Aorta (tissue), 5 donors: ENCODE measurements at regions not wholly inside any gene's neighbourhood (a gene's known extent, or its start where the extent isn't known, plus 50 kb on each side); places are given as distances from the start of the nearest gene placed in this dataset.

Experiments used
- ATAC-seq: fragments of 200-7000 bp; cut with Tn5 transposase; one replicate; pipeline ENCODE4 v1.9.1; 2022; ENCODE audit warnings: moderate library complexity; ENCODE audit not compliant: low FRiP score
- DNase-seq, 2 donors: peaks; one replicate each; pipeline ENCODE4 v3.0.0-alpha.2; 2020
- H3K27ac ChIP-seq, 2 donors: one replicate each; pipeline ENCODE4 v1.5.1; 2013; ENCODE audit warnings: low read length in 2 of 2, mild to moderate bottlenecking in 2 of 2, moderate library complexity in 2 of 2, control low read depth in 1 of 2, inconsistent platforms in 1 of 2, low read depth in 1 of 2
- H3K27me3 ChIP-seq, 2 donors: one replicate each; pipeline ENCODE4 v1.6.1; 2013; ENCODE audit warnings: control low read depth in 1 of 2, low read length in 1 of 2, mild to moderate bottlenecking in 1 of 2, moderate library complexity in 1 of 2; ENCODE audit not compliant: insufficient read depth in 2 of 2, control insufficient read depth in 1 of 2
- H3K36me3 ChIP-seq, 2 donors: one replicate each; pipeline ENCODE4 v1.6.1; 2013; ENCODE audit warnings: control low read depth in 1 of 2, low read length in 1 of 2, mild to moderate bottlenecking in 1 of 2; ENCODE audit not compliant: insufficient read depth in 2 of 2, control insufficient read depth in 1 of 2
- H3K4me1 ChIP-seq, 2 donors: one replicate each; pipeline ENCODE4 v1.6.1; 2013; ENCODE audit warnings: low read length in 2 of 2, control low read depth in 1 of 2, mild to moderate bottlenecking in 1 of 2, moderate library complexity in 1 of 2; ENCODE audit not compliant: insufficient read depth in 2 of 2, control insufficient read depth in 1 of 2
- H3K4me3 ChIP-seq, 2 donors: one replicate each; pipeline ENCODE4 v1.5.1; 2013; ENCODE audit warnings: low read length in 2 of 2, control low read depth in 1 of 2, mild to moderate bottlenecking in 1 of 2
- H3K9me3 ChIP-seq: one replicate; pipeline ENCODE4 v1.6.1; 2013; ENCODE audit warnings: mild to moderate bottlenecking, low read length; ENCODE audit not compliant: control insufficient read depth
- WGBS, 2 donors: extraction: QIAGEN DNeasy Blood & Tissue Kit; methylation state at CpG; one replicate each; pipeline ENCODE4 v1.1.7; 2013; 5-methylcytosine and 5-hydroxymethylcytosine counted together
- intact Hi-C, 2 donors: fragments of 100-400 bp; cut with DNase I; formaldehyde crosslinking; loops; one replicate each; pipeline versions ENCODE4 v1.14.2 to v1.15.0; 2022
- donor health status: healthy with polysubstance abuse.
- donor health status: Bipolar disorder and iron deficiency.
- donor health status: DM: no; HTN: no; CAD: no.
- donor health status: DM: no; HTN: no; CAD: no.
- donor health status: DM: yes; HTN: yes; CAD: no.

DNA sequence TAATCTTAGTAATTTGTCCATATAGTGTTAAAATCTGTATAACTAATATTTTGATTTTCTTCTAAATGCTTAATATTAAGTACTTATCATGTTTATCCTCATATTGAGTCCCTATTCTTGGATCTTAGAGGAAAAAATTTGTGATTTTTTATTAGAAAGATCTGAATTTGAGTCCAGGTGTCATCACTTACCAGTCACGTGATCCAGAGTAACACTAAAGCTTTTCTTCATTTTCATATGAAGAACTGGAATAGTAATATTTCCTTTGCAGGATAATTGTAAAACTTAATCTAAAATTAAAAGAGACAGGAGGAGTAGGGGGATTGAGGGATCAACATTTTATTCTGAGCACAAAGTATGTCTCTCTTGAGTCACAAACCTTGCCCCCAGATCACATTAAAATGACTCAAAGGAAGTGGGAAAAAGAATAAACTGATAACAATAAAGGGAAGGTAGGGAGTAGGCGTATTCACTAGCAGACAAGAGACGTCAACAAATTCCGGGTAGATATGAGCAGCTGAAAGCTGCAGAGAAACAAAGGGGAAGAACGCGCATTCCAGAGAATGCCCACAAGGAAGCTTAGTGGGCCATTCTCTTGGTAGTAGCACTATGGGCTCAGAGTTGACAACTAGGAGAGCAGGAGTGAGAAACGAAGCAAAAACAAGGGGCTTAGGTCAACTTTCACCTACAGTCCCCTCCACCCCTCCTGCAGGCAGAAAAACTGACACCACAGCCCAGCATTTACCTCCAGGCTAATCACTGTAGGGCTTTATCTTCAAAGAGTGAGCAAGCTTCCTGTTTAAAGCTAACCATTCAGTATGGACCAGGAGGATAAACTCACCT lies 123.1 kb downstream of the SPRY2 start:
- H3K36me3 ChIP-seq = no peaks in the 10 kb centered on the region
- WGBS, 2 donors = 75 to 86% methylated on average over 7 of the region's 7 CpGs
- no peaks in the 10 kb centered on the region for H3K27me3 ChIP-seq
- H3K27ac ChIP-seq = no peak overlapping the region
- DNase-seq = no peak
- intact Hi-C loops = no loop called here
- H3K4me1 ChIP-seq = no peaks in the 10 kb centered on the region
- no peak overlapping the region for H3K4me3 ChIP-seq
- no peak for ATAC-seq
- H3K9me3 ChIP-seq = no peaks in the 10 kb centered on the region

DNA sequence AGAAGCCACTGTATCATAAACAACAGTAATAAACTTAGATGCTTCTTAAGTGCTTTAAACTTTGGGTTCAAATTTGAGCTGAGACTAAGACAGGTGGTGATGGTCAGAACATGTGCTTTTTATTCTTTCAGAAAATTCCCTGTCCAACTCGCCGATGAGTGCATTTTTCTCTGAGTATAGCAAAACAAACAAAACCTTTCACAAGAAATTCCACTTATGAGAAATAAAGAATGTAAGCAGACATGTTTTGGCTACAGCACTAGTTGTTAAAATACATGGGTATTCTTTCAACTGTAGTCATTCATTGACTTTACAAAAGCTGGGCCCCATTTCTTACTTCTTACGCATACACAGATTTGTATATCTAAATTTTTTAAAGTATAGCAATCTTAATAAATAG lies 125.6 kb downstream of the SPRY2 start:
- H3K4me1 ChIP-seq = no peaks in the 10 kb centered on the region
- intact Hi-C loops = no loop called here
- H3K36me3 ChIP-seq = no peaks in the 10 kb centered on the region
- H3K4me3 ChIP-seq = no peak overlapping the region
- ATAC-seq = no peak
- H3K9me3 ChIP-seq = no peaks in the 10 kb centered on the region
- no peaks in the 10 kb centered on the region for H3K27me3 ChIP-seq
- no peak overlapping the region for H3K27ac ChIP-seq
- DNase-seq = no peak
- WGBS, 2 donors = 35% methylated on average over 3 of the region's 3 CpGs

DNA sequence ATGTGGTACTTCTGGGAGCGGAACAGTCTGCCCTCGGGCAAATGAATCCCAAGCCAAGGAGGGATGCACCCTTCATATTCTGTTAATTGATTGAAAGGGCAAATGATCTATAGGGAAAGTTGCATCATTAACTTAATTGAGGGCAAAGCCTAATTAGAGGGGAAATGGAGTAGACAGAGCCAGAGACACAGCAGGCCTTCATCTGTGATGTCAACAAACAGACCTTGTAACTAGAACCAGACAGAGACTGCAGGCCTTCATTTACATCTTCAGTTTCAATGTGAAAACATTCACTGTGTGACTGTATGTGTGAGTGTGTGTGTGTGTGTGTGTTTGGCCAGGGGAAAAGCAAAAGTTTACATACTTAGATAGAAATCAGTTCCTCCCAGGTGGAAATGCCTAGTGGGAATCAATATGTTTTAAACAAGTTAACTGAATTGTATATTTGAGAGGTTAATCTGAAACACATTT lies 126.4 kb downstream of the SPRY2 start:
- no peaks in the 10 kb centered on the region for H3K36me3 ChIP-seq
- H3K4me3 ChIP-seq = no peak overlapping the region
- DNase-seq (no peak), ATAC-seq (no peak)
- H3K9me3 ChIP-seq = no peaks in the 10 kb centered on the region
- no peaks in the 10 kb centered on the region for H3K4me1 ChIP-seq
- H3K27me3 ChIP-seq = no peaks in the 10 kb centered on the region
- intact Hi-C loops = no loop called here
- no peak overlapping the region for H3K27ac ChIP-seq
- WGBS, 2 donors = 93 to 94% methylated on average over 2 of the region's 2 CpGs

DNA sequence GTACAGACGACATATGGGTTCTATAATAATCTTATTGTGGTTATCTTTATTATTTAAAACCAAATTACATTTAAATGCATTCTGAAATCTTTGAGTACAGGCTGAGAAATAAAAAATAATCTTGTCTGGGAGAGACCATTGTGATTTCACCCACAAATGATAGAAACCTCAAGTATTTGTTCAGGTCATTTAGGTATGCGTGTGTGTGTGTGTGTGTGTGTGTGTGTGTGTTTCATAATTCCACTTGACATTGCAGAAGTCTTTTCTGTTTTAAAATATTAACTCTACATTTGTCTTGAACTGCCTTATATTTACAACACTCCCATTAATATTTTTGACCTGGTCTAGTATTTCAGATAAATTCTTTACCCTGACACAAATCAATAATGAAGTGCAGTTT lies 126.9 kb downstream of the SPRY2 start:
- no peaks in the 10 kb centered on the region for H3K27me3 ChIP-seq
- H3K36me3 ChIP-seq = no peaks in the 10 kb centered on the region
- DNase-seq (no peak), ATAC-seq (no peak)
- H3K27ac ChIP-seq = no peak overlapping the region
- 64 to 74% methylated on average over 2 of the region's 2 CpGs for WGBS, 2 donors
- no peak overlapping the region for H3K4me3 ChIP-seq
- no peaks in the 10 kb centered on the region for H3K4me1 ChIP-seq
- no peaks in the 10 kb centered on the region for H3K9me3 ChIP-seq
- intact Hi-C loops = no loop called here

DNA sequence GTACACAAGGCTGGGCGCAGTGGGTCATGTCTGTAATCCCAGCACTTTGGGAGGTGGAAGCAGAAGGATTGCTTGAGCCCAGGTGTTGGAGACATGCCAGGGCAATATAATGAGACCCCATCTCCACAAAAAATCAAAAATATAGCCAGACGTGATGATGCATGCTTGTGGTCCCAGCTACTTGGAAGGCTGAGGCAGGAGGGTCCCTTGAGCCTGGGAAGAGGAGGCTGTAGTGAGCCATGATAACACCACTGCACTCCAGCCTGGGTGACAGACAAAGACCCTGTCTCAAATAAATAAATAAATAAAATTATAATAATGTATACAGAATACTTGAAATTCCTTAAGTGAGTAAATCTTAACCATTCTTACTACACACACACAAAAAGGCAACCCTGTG lies 127.7 kb downstream of the SPRY2 start:
- 94 to 98% methylated on average over 2 of the region's 2 CpGs for WGBS, 2 donors
- ATAC-seq (no peak), DNase-seq (no peak)
- Histone ChIP-seq H3K27ac (no peak overlapping the region), H3K4me1 (no peaks in the 10 kb centered on the region), H3K9me3 (no peaks in the 10 kb centered on the region), H3K4me3 (no peak overlapping the region), H3K27me3 (no peaks in the 10 kb centered on the region), H3K36me3 (no peaks in the 10 kb centered on the region)
- intact Hi-C loops = no loop called here

DNA sequence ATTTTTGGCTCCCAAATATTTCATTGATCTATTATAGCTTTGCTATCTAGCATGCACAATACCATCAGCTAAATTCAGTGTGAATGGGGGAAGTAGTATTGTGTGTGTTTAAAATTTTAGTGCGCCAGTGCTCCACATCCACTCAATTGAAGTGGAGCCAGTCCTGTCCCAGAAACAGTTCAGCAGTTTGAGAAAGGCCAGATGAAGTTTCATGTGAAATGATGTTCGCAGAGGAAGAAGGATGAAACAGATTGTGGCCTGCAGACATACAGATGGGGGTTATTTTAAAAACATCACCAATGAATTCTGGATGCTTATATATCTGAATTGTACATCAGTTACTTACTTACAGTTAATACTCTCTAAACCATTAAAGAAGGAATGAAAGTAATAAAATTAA lies 129.4 kb downstream of the SPRY2 start:
- intact Hi-C loops = no loop called here
- ATAC-seq = no peak
- 90 to 100% methylated on average over 2 of the region's 2 CpGs for WGBS, 2 donors
- no peak overlapping the region for H3K4me3 ChIP-seq
- no peaks in the 10 kb centered on the region for H3K9me3 ChIP-seq
- H3K27me3 ChIP-seq = no peaks in the 10 kb centered on the region
- no peaks in the 10 kb centered on the region for H3K36me3 ChIP-seq
- DNase-seq = no peak
- no peaks in the 10 kb centered on the region for H3K4me1 ChIP-seq
- H3K27ac ChIP-seq = no peak overlapping the region

DNA sequence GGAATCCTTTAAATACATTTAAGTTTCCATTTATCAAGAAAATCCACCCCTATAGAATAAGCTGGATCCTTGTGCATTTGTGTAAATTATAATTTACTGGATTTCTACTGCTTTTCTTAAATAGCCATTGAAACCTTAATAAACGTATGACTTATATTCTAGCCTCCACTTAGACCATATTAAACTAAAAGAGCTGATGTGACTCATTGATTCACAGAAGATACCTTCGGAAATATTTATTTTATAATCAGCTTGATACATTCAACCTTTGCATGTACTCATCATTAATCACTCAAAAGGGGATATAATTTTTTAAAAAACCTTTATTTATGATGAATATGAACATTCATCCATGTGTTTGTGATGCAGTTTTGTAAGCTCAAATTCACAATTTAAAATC lies 136.3 kb downstream of the SPRY2 start:
- ATAC-seq (no peak), DNase-seq (no peak)
- Histone ChIP-seq H3K27me3 (no peaks in the 10 kb centered on the region), H3K9me3 (no peaks in the 10 kb centered on the region), H3K27ac (no peak overlapping the region), H3K4me1 (no peaks in the 10 kb centered on the region), H3K4me3 (no peak overlapping the region), H3K36me3 (no peaks in the 10 kb centered on the region)
- 90 to 92% methylated on average over 2 of the region's 2 CpGs for WGBS, 2 donors
- intact Hi-C loops = no loop called here

DNA sequence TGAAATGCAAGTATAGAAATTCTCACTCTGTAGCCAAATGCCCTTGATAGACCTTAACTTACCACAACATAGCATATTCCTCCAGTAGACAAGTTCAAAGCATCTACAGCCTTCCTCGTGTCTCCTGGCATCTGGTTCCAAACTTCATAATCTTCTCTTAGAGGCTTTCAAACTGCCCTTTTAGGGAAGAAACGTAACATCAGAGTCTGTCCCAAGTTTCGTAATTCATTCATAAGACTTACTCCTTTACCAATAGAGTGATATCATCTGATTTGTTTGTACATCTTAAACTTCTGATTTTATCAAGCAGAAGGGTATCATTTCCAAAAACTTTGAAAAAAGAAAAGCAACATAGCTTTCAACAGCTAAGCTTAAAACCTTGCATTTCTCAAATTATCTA lies 137.4 kb downstream of the SPRY2 start:
- H3K4me1 ChIP-seq = no peaks in the 10 kb centered on the region
- WGBS, 2 donors = 84 to 86% methylated on average over 3 of the region's 3 CpGs
- H3K4me3 ChIP-seq = no peak overlapping the region
- no peak overlapping the region for H3K27ac ChIP-seq
- H3K9me3 ChIP-seq = no peaks in the 10 kb centered on the region
- no peaks in the 10 kb centered on the region for H3K27me3 ChIP-seq
- ATAC-seq (no peak), DNase-seq (no peak)
- no peaks in the 10 kb centered on the region for H3K36me3 ChIP-seq
- intact Hi-C loops = no loop called here

DNA sequence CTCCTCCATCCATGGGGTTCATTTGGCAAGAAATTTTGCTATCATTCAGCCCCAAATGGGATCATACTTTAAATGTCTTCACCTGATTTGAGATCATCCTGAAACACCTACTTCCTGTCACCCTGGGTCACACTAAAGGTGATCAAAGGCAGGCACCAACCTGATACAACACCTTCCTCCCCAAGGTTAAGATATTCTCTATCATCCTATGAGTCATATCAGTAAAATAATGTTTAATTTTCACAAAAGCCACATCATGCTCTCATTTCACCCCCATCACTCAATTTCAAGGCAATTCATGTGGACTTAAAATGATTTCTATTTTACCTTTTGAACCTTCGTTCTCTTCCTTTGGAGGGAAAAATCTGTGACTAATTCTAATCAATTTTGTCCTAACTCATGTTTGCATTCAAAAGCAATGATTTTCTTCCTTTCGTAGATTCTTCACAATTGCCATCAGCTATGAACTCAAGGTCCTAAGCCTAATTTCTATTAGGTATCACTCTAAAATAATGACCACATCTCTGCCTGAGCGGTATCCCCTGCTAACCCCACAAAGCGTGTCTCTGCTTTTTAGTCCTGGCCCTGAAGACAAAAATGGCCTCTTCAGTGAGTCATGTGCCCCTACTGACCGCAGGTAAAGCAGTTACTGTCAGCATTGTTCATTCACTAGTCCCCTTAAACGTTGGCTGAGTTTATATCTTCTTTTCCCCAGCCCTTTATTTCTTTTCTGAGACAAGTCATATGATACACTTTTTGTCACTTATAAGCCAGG lies 139.0 kb downstream of the SPRY2 start:
- H3K4me1 ChIP-seq = no peaks in the 10 kb centered on the region
- intact Hi-C loops = no loop called here
- no peak overlapping the region for H3K27ac ChIP-seq
- no peak for DNase-seq
- H3K36me3 ChIP-seq = no peaks in the 10 kb centered on the region
- no peaks in the 10 kb centered on the region for H3K27me3 ChIP-seq
- no peak overlapping the region for H3K4me3 ChIP-seq
- H3K9me3 ChIP-seq = no peaks in the 10 kb centered on the region
- WGBS, 2 donors = 89 to 92% methylated on average over 6 of the region's 6 CpGs
- no peak for ATAC-seq
